Right atrium auricular region (tissue), 2 donors: ENCODE measurements at regions not wholly inside any gene's neighbourhood (a gene's known extent, or its start where the extent isn't known, plus 50 kb on each side); places are given as distances from the start of the nearest gene placed in this dataset.
A peak's percentile ranks its signal among the peaks of the same experiment; 100 is the strongest.

ENCODE experiments used
- DNase-seq: peaks from one replicate; pipeline ENCODE4 v3.0.0-alpha.2; 2019; ENCODE audit warnings: low spot score
- H3K27ac ChIP-seq, 2 donors: fragments of 200-600 bp; sonication (generic); 1 replicate in 1 of 2; 2 replicates in 1 of 2; pipeline ENCODE4 v1.5.1; 2016 to 2019
- H3K27me3 ChIP-seq, 2 donors: fragments of 200-600 bp; sonication (generic); one replicate each; pipeline versions ENCODE4 v1.5.1 to v1.6.0; 2017 to 2019
- H3K36me3 ChIP-seq: fragments of 200-600 bp; sonication (generic); one replicate; pipeline ENCODE4 v1.5.1; 2016
- H3K4me1 ChIP-seq, 2 donors: fragments of 200-600 bp; sonication (generic); one replicate each; pipeline versions ENCODE4 v1.5.1 to v1.6.0; 2017 to 2019
- H3K4me3 ChIP-seq, 2 donors: fragments of 200-600 bp; sonication (generic); 1 replicate in 1 of 2; 2 replicates in 1 of 2; pipeline ENCODE4 v1.5.1; 2017 to 2019; ENCODE audit warnings: mild to moderate bottlenecking in 1 of 2, moderate library complexity in 1 of 2
- H3K9me3 ChIP-seq, 2 donors: fragments of 200-600 bp; sonication (generic); one replicate each; pipeline ENCODE4 v1.5.1; 2019
- TF ChIP-seq, protein P1 (sequence below), 2 donors: fragments of 200-600 bp; sonication (generic); IDR thresholded peaks; one replicate each; pipeline ENCODE4 v1.5.1; 2019; ENCODE audit warnings: antibody characterized with exemption in 2 of 2

GRCh38 chr12:66044731-66045130, 85.8 kb downstream of the LLPH start:
- H3K27me3 ChIP-seq, result no peaks in the 10 kb centered on the region
- H3K27ac ChIP-seq, result no peak overlapping the region
- no peak overlapping the region for H3K4me3 ChIP-seq
- TF ChIP-seq, protein P1, sequence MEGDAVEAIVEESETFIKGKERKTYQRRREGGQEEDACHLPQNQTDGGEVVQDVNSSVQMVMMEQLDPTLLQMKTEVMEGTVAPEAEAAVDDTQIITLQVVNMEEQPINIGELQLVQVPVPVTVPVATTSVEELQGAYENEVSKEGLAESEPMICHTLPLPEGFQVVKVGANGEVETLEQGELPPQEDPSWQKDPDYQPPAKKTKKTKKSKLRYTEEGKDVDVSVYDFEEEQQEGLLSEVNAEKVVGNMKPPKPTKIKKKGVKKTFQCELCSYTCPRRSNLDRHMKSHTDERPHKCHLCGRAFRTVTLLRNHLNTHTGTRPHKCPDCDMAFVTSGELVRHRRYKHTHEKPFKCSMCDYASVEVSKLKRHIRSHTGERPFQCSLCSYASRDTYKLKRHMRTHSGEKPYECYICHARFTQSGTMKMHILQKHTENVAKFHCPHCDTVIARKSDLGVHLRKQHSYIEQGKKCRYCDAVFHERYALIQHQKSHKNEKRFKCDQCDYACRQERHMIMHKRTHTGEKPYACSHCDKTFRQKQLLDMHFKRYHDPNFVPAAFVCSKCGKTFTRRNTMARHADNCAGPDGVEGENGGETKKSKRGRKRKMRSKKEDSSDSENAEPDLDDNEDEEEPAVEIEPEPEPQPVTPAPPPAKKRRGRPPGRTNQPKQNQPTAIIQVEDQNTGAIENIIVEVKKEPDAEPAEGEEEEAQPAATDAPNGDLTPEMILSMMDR (IDR thresholded peaks at IDR 0.05), result no peak
- no peak for DNase-seq
- H3K9me3 ChIP-seq, result no peaks in the 10 kb centered on the region
- no peaks in the 10 kb centered on the region for H3K4me1 ChIP-seq
- no peaks in the 10 kb centered on the region for H3K36me3 ChIP-seq

GRCh38 chr12:66043035-66043434, 87.5 kb downstream of the LLPH start:
- no peaks in the 10 kb centered on the region for H3K27me3 ChIP-seq
- DNase-seq, result no peak
- no peak overlapping the region for H3K4me3 ChIP-seq
- no peaks in the 10 kb centered on the region for H3K4me1 ChIP-seq
- H3K9me3 ChIP-seq, result no peaks in the 10 kb centered on the region
- TF ChIP-seq, protein P1 (IDR thresholded peaks at IDR 0.05), result no peak
- no peaks in the 10 kb centered on the region for H3K36me3 ChIP-seq
- H3K27ac ChIP-seq, result no peak overlapping the region

DNA sequence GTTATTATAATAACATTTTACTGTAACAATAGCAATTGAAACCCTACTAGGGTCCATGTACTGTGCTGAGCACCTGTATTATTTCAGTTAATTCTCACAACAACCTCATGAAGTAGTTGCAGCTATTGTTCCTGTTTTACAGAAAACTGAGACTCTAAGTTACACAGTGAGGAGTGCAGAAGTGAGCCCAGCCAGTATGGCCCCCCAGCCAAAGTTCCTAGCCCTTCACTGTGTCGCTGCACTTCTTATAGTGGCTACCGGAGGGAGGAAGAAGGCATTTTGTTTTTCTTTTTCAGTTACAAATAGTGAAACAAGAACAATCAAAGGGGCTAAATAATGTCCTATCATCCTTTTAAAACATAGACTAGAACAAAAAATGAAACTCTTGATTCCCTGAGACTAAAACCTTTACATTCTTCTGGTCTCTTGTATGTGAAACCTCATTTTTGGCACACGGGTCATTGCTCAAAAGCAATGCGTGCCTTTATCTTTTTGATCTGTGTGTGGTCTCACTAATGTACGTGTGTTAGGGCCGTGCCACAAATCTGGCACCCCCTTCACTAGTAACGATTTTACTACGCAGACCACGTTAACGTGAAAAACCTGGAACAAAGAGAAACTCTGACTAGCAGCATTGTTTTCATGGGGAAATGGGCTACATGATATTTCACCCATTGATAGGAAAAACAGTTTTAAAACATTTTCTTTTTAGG, 88.7 kb downstream of the LLPH start:
- H3K9me3 ChIP-seq, result no peaks in the 10 kb centered on the region
- H3K27ac ChIP-seq, result no peak overlapping the region
- H3K4me3 ChIP-seq, result no peak overlapping the region
- TF ChIP-seq, protein P1 (IDR thresholded peaks at IDR 0.05), result no peak
- no peak for DNase-seq
- no peaks in the 10 kb centered on the region for H3K36me3 ChIP-seq
- no peaks in the 10 kb centered on the region for H3K27me3 ChIP-seq
- no peaks in the 10 kb centered on the region for H3K4me1 ChIP-seq

DNA sequence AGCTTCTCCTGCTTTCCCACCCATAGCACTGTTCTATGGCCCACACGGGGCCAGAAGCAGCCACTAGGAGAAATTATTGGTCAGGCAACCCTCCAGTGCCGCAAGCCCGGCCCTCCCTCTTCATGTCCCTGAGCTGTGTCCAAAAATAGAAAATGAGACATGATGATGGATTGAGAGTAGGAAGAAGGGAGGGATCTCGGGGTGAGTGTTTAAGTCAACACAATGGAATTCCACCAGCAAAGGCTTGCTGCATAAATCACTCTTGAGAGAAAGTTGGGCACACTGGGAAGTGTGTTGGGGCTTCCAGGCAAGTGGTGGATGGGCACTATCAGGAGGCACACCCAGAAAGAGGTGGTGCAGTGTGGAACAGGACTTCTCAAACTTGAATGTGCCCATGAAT, 94.2 kb downstream of the LLPH start:
- H3K4me3 ChIP-seq, result no peak overlapping the region
- H3K9me3 ChIP-seq, result no peaks in the 10 kb centered on the region
- TF ChIP-seq, protein P1 (IDR thresholded peaks at IDR 0.05), result no peak
- H3K36me3 ChIP-seq, result no peaks in the 10 kb centered on the region
- H3K27me3 ChIP-seq, result no peaks in the 10 kb centered on the region
- no peak for DNase-seq
- peak overlapping the region in 1 of 2 donors; percentile 56 for H3K27ac ChIP-seq
- H3K4me1 ChIP-seq, result no peaks in the 10 kb centered on the region

DNA sequence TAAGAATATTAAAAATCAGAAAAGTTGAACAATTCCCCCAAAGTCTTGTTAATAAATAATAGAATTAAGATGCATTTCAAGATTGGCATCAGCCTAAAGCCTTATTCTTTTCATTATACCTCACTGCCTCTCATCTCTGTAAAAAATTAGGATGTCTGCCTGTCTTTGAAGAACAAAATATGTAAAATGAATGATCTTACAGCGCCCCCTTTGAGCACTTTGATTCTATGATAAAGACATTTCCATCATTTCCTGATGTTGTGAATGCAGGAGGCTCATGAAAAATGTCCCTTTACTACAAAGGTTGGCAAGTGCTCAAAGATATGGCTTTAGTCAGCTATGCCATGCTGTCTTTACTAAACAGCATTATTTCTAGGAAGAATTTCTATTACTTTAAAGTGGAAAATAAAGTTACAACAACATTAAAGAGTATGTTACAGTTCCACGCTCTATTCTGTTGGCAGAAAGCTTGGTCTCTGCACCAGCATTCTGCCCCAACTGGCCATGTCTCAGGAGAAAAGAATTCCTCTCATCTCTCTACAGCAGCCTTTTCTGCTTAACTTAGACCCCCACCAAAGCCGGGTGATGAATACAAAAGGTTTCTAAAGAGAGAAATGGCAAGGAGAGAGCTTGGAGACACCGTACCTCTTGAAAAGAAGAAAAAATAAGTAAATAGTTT, 95.1 kb downstream of the LLPH start:
- Histone ChIP-seq H3K27ac (peak overlapping the region in 1 of 2 donors; percentile 56), H3K4me3 (no peak overlapping the region), H3K27me3 (no peaks in the 10 kb centered on the region), H3K36me3 (no peaks in the 10 kb centered on the region), H3K9me3 (no peaks in the 10 kb centered on the region), H3K4me1 (no peaks in the 10 kb centered on the region)
- TF ChIP-seq, protein P1 (IDR thresholded peaks at IDR 0.05), result peak in 1 of 2 donors; percentile 36
- DNase-seq, result no peak
